ENCODE measurements at regions not wholly inside any gene's neighbourhood (a gene's known extent, or its start where the extent isn't known, plus 50 kb on each side); places are given as distances from the start of the nearest gene placed in this dataset.

- no peaks in the 10 kb centered on the region for H3K4me1 ChIP-seq
- no peak for TF ChIP-seq POLR2AphosphoS5 (IDR thresholded peaks at IDR 0.05)
- TF ChIP-seq POLR2A (IDR thresholded peaks at IDR 0.05): no peak
- no peak for TF ChIP-seq CTCF (IDR thresholded peaks at IDR 0.05)
- no peaks in the 10 kb centered on the region for H3K36me3 ChIP-seq
- H3K27ac ChIP-seq: no peak overlapping the region
- H3K27me3 ChIP-seq: no peaks in the 10 kb centered on the region
- DNase-seq (ENCODE audit: low spot score in 2 of 2): no peak
- intact Hi-C loops (cut with DNase I; ENCODE audit: low total_unique reads): no loop called here
- no peak overlapping the region for H3K4me3 ChIP-seq
- H3K9me3 ChIP-seq: no peaks in the 10 kb centered on the region
These were observed 87.6 kb upstream of the RSPO3 start for GRCh38 chr6:127030836-127031235.

DNA sequence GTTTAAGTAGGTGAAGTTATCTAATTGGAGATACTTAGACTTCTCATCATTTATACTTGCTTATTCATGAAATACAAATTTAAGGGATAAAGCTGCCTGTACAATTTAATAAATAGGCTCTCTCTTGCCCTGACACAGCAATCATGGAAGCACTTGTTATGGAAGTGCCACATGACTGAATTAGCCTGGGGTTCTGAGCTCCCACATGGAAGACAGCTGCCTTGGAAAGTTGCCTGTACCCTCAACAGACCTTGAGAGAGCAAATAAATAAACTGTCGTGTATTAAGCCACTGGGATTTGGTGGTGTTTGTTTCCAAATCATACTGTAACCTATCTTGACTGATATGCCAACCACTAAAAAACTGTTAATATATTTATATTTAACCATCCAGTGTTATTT lies 87.0 kb upstream of the RSPO3 start:
- Histone ChIP-seq H3K4me1 (no peaks in the 10 kb centered on the region), H3K36me3 (no peaks in the 10 kb centered on the region), H3K27ac (no peak overlapping the region), H3K9me3 (no peaks in the 10 kb centered on the region), H3K4me3 (no peak overlapping the region), H3K27me3 (no peaks in the 10 kb centered on the region)
- no peak for TF ChIP-seq POLR2A (IDR thresholded peaks at IDR 0.05)
- no peak for TF ChIP-seq POLR2AphosphoS5 (IDR thresholded peaks at IDR 0.05)
- no peak for TF ChIP-seq CTCF (IDR thresholded peaks at IDR 0.05)
- no peak for DNase-seq (ENCODE audit: low spot score in 2 of 2)
- intact Hi-C loops (cut with DNase I; ENCODE audit: low total_unique reads): no loop called here

- Histone ChIP-seq H3K4me3 (no peak overlapping the region), H3K27me3 (no peaks in the 10 kb centered on the region), H3K9me3 (no peaks in the 10 kb centered on the region), H3K27ac (no peak overlapping the region), H3K4me1 (no peaks in the 10 kb centered on the region), H3K36me3 (no peaks in the 10 kb centered on the region)
- intact Hi-C loops (cut with DNase I; ENCODE audit: low total_unique reads): no loop called here
- TF ChIP-seq CTCF (IDR thresholded peaks at IDR 0.05) (no peak), POLR2A (IDR thresholded peaks at IDR 0.05) (no peak), POLR2AphosphoS5 (IDR thresholded peaks at IDR 0.05) (no peak)
- no peak for DNase-seq (ENCODE audit: low spot score in 2 of 2)
These were observed 85.5 kb upstream of the RSPO3 start for GRCh38 chr6:127032971-127033370.

DNA sequence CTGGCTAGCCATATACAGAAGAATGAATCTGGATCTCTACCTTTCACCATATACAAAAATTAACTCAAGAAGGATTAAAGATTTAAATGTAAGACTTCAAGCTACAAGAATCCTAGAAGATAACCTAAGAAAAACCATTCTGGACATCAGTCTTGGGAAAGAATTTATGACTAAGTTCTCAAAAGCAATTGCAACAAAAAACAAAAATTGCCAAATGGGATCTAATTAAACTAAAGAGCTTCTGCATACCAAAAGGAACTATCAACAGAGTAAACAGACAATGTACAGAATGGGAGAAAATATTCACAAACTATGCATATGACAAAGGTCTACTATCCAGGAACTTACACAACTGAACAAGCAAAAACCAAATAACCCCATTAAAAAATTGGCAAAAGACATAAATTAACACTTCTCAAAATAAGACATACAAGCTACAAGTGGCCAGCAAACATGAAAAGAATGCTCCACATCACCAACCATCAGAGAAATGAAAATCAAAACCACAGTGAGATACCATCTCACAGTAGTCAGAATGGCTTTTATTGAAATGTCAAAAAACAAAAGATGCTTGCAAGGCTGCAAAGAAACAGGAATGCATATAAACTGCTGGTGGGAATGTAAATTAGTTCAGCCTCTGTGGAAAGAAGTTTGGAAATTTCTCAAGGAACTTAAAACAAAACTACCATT lies 66.8 kb upstream of the RSPO3 start:
- Histone ChIP-seq H3K4me1 (no peaks in the 10 kb centered on the region), H3K36me3 (no peaks in the 10 kb centered on the region), H3K27ac (no peak overlapping the region), H3K27me3 (no peaks in the 10 kb centered on the region), H3K9me3 (peaks cover 0 to 3% of the 10 kb centered on the region in 2 donors), H3K4me3 (no peak overlapping the region)
- no peak for TF ChIP-seq POLR2A (IDR thresholded peaks at IDR 0.05)
- TF ChIP-seq POLR2AphosphoS5 (IDR thresholded peaks at IDR 0.05): no peak
- TF ChIP-seq CTCF (IDR thresholded peaks at IDR 0.05): no peak
- no peak for DNase-seq (ENCODE audit: low spot score in 2 of 2)
- intact Hi-C loops (cut with DNase I; ENCODE audit: low total_unique reads): no loop called here

DNA sequence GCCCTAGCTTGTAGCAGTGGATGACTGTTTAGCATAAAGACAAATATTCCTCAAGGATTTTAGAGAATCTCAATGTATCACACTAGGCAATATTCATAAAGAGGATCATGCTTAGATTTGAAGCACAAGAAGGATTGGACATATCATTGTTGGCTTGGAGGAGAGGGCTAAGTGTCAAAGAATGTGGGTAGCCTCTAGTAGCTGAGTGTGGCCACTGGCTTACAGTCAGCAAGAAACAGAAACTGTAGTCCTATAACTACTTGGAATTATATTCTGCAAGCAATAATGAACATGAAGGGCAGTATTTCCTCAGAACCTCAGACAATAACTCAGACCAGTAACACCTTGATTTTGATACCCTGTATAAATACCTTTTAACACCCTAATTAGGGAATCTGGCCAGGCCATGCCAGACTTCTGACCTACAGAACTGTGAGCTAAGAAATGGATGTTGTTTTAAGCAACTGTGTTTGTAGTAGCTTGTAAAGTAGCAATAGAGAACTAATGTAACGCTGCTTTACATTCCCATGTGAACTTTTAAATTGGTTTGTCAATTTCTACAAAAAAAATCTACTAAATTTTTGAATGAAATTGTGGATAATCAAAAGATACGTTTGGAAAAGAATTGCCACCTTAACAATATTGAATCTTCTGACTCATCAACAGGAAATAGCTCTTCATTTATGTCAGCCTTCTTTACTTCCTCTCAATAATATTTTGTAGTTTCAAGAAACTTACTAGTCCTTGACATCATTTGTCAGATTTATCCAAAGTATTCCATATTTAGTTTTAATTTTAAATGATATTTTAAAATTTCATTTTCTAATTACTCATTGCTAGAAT lies 65.2 kb upstream of the RSPO3 start:
- Histone ChIP-seq H3K36me3 (no peaks in the 10 kb centered on the region), H3K27ac (no peak overlapping the region), H3K4me3 (no peak overlapping the region), H3K9me3 (peaks cover 0 to 7% of the 10 kb centered on the region in 2 donors), H3K4me1 (no peaks in the 10 kb centered on the region), H3K27me3 (no peaks in the 10 kb centered on the region)
- TF ChIP-seq POLR2AphosphoS5 (IDR thresholded peaks at IDR 0.05) (no peak), CTCF (IDR thresholded peaks at IDR 0.05) (no peak), POLR2A (IDR thresholded peaks at IDR 0.05) (no peak)
- intact Hi-C loops (cut with DNase I; ENCODE audit: low total_unique reads): no loop called here
- DNase-seq (ENCODE audit: low spot score in 2 of 2): no peak
